Fibroblast of skin of scalp (primary cell): ENCODE measurements at regions not wholly inside any gene's neighbourhood (a gene's known extent, or its start where the extent isn't known, plus 50 kb on each side); places are given as distances from the start of the nearest gene placed in this dataset.
"Not testable (repeated sequence)": the region's sequence is repeated elsewhere in the genome, so short reads cannot be mapped to it uniquely, and the experiment has no call there.

Source experiments
- DNase-seq: peaks from one replicate; pipeline ENCODE4 v3.0.0-alpha.2; 2013

DNA sequence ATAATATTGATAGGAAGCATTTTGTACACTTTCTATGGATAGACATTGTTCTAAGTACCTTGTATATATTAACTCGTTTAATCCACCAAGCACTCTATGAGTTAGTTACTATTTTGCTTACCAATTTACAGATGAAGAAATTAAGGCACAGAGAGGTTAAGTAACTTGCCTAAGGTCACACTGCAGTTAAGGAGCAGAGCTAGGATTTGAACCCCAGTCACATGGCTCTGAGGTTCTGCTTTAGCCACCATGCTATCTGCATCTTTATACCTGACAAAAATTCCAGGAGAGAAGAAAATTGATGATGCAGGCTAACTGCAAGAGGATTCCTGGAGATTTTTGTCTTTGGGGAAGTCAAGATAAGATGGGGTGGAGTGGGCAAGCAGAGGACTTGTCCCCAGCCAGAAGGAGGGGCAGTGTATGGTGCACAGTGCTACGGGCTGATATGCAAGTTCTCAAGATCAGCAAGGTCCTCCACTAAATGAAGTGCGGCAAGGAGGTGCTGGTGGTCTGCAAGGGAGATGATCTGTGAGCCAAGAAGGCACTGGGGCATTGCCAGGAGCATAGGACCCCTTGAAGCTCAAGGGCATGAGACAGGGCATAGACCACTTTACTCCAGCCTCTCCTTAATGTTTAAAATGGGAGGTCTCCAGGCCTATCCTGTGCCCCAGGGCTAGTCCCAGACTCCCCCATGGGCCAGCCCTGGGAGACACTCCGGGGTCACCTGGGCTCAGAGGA is 430.6 kb downstream of the RPS24 start:
- no peak for DNase-seq

DNA sequence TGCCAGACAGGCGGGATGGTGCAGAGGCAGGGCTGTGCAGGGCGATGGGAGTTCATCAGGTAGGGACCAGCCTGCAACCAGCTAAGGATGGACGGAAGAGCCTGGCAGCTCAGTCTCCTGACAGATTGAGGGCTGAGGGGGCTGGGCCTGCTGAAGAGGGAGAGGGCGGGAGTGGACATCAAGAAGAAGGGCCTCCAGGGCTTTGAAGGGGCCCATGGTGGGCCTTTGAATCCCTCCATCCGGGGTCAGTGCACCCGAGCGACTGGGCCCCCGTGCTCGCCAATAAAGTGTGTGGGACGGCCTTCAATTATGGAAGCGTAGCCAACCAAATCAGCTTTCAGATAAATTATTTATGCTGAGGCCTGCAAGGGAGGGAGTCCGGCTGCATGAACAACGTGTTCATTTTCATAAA is 431.2 kb downstream of the RPS24 start:
- no peak for DNase-seq

DNA sequence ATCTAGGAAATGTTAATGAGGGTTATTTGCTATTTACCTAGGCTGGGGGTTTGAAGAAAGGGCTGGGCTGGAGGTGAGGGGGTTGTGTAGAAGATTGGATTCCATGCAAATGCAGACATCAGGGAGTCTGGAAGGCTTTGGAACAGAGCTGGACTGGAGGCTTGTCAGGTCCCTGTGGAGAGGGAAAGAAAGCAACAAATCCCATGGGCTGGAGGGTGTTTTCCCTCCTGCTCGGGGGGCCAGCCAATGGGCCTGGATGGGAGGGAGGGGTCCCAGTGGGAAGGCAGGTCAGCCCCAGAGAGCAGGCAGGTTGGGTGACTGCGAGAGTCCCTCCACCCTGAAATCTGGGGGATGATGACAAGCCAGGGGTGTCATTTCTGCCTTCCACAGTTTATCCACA is 431.8 kb downstream of the RPS24 start:
- no peak for DNase-seq

DNA sequence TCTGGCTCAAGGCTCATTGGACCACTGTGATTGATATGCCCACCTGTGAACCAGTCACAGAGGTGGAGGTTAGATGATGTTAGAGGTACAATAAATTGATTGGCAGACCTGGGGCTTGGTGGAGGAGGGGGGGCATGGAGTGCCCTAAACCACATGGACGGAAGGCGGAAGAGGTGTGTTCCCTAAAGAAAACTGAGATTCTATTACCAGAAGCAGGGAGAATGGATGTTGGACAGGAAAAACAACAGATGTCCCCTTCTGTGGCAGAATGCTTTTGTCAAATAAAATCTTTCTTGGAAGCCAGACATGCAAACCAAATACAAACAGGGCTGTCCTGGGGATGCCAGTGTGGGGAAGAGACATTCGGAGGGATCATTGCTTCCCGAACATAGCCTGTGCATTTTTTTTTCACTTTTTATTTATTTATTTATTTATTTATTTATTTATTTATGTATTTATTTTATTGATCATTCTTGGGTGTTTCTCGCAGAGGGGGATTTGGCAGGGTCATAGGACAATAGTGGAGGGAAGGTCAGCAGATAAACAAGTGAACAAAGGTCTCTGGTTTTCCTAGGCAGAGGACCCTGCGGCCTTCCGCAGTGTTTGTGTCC is 433.9 kb downstream of the RPS24 start:
- no peak for DNase-seq

DNA sequence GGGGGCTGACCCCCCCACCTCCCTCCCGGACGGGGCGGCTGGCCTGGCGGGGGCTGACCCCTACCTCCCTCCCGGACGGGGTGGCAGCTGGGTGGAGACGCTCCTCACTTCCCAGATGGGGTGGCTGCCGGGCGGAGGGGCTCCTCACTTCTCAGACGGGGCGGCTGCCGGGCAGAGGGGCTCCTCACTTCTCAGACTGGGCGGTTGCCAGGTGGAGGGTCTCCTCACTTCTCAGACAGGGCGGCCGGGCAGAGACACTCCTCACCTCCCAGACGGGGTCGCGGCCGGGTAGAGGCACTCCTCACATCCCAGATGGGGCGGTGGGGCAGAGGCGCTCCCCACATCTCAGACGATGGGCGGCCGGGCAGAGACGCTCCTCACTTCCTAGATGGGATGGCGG is 435.1 kb downstream of the RPS24 start:
- DNase-seq = not testable (repeated sequence)

DNA sequence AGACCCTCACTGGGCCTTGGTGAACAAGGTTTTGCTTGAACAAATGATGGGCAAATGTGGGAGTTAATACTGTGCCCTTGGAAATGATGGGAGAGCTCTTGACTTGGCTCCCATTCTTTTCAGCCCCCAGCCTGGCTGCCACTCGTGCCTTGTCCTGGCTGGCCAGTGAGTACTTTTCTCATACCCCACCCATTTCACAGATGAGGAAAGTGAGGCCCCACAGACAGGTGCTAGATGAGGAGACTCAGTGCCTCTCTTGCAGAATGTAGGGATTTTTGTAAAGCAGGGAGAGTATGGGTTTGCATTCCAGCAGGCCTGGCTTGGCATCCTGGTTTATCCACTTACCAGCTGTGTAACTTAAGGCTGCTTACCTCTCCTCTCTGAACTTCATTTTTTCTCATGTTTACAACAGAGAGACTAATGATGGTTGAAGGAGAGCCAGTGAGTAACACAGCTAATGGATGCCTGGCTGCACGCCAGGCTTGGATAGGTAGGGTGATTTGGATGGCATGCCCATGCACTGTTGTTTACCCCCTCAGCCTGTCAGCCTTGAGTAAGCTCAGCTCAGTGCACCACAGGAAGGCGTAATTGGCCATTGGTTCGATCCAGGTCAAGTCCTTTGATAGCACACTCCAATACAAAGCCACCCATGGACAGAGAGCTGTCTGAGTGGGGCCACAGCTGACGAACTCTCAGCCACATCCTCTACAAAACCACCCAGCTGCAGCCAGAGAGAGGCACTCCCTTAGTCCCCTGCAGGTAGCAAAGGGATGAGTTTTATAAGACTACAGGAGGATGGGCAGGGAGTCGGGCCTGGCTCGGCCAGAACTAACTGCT is 436.8 kb downstream of the RPS24 start:
- no peak for DNase-seq

DNA sequence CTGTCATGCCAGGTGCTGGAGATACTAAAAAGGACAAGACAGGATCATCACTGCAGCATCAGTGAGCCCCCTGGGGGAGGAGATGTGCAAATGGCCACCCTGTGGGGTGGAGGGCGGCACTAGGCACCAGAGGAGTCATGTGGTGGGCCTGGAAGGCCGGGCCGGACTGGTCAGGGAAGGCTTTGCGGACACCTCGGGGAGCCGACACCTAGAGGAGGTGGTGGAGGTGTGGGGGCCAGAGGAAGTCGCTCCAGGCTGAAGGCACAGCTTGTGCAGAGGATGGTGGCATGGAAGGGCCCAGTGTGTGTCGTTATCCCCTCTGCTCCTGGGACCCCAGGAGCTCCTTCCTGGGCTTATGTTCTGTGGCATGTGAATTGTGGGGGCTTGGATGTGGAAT is 437.7 kb downstream of the RPS24 start:
- DNase-seq = no peak

DNA sequence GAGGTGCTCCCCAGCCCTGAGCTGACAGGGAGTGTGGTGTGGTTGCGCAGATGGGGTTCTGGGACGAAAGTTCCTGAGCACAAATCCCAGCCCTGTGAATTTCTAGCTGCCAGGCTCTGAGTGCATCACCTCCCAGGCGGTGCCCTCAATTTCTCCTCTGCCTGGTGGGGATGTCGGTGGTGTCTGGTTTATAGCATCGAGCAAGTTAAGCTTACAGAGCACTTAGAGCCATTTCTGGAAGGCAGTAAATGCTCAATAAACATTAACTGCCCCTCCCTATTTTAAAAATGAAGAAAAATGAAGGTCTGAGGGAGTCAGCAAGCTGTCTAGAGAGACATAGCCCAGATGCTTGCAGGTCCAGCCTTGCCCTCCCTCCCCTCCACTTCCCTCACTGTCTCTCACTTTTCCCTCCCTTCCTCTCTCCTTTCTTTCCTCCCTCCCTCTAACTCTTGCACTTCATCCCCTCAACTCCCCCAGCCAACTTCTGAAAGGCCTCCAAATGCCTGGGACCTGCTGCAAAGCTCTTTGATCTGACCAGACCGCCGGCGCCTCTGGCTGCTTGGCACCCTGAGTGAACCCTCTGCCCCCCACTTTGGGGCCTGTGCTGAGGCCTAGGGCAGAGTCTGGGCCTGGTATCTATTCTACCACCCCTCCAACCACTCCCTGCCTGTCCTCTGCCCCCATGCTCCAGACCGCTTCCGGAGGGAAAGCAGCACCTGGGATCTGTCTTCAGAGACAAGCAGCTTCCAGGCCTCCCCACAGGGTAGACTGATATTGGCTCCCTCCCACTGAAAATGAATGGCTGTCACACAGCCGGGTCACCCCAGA is 438.3 kb downstream of the RPS24 start:
- no peak for DNase-seq

DNA sequence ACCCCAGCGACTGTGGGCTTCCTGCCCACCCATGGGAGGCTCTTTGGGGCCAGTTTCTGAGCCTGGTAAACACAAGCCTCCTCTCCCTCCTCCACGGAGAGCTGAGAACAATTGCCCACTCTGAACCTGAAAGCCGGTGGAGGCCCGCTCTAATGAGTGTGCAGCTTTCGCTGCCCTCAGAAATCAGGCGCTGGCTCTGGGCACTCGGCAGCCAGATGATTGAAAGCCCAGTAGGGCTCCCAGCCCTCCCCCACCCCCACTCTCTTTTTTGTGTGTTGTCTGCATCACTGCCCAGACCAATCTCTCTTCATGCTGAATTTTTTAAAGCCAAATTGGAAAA is 438.9 kb downstream of the RPS24 start:
- DNase-seq = no peak

DNA sequence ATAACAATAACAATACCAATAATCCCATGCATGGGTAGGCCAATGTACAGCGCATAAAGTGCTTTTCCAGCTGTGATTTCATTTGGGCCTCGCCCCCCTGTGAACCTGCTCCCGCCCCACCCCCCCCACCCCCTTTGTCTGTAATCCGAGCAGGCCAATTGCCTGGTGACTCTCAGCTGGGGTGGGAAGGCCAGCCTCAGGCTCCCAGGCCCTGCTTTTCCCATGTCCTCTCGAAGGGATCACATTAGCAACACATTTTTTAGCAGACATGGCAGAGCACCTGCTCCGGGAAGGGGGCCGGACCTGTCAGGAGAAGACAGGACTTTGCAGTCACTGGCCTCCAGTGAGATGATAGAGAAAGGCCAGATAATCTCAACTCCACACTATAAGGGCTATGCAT is 439.3 kb downstream of the RPS24 start:
- DNase-seq = no peak

DNA sequence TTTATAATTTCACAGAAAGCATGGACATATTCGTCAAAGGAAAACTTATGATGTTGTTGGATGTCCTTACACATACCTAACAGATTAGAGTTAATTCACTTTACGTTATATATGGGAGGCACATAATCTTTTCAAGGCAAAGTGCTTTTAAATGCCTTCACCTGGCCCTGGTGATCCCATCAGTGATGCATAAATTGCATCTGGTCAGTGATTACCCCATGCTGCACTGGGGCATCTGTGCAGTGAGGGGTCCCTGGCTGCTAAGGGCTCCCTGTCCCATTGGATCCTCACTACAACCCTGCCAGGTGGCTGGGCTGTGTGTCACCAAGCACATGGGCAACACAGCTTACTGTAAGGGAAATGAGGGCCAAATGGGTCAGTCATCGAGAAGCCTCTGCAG is 441.1 kb downstream of the RPS24 start:
- DNase-seq = no peak

DNA sequence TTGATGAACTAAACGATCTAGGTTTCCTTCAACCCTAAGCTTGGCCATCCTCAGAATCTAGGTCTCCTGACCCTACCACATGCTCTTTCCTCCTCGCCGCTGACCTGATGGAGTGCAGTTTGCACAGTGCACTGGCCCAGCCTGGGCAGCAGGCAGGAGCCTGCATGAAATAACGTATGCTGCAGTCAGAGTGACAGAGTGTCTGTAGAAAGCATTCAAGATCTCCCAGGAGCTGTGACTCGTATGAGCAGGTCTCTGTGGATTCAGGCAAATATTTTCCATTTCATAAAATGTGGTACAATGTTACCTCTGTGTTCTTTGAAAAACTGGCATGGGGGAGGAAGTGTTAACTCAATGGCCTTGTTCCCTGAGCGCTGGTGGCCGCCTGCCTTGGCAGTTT is 441.8 kb downstream of the RPS24 start:
- peak; percentile 10 for DNase-seq

DNA sequence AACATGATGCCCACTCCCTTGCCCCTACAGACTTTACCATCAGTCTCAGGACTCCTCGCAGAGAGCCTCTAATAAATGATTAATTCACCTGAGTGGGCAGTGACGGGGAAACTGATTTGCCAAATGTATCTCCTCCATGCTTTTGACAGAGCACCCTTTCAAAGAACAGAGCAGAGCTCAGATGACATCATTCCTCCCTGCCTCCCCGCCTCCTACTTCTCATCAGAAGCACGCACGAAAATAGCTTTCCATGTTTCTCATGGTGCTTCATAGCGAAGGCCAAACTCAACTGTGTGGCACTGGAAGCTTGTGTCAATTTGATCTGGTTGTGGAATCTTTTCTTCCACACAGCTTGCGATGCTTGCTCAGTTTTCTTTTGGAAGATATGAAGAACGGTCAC is 442.5 kb downstream of the RPS24 start:
- no peak for DNase-seq

DNA sequence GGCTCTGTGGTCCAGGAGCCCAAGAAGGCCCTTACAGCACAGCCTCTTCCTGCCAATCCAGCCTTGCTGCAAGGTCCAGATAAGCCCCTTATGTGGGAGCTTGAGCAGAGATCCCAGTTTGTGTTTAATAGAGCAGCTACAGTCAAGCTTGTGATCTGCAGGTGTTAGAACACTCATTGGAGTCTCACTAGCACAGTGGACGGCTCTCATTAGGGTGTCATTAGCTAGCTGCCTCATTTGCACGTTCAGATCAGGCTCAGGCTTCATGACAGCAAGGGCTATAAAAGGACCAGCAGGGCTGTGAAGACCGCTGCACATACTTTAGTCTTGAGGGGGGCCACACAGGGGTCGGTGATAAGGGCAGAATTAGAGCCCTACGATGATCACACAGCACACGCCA is 443.2 kb downstream of the RPS24 start:
- no peak for DNase-seq

DNA sequence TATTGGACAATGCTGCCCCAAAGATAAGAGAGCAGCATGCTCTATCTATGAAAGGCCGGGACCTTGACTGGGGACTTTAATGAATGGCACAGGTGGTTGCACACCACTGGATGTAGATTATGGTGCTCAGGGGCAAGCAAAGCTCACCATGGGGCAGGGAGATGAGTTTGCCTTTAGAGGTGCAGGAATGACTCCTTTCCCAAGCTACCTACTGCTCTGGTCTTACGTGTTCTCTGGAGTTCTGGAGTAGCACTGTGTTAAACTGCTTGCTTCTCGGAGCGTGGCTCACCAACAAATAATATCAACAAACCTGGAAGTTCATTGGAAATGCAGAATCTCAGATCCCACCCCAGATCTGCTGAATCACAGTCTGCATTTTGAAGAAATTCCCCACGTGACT is 445.3 kb downstream of the RPS24 start:
- no peak for DNase-seq

DNA sequence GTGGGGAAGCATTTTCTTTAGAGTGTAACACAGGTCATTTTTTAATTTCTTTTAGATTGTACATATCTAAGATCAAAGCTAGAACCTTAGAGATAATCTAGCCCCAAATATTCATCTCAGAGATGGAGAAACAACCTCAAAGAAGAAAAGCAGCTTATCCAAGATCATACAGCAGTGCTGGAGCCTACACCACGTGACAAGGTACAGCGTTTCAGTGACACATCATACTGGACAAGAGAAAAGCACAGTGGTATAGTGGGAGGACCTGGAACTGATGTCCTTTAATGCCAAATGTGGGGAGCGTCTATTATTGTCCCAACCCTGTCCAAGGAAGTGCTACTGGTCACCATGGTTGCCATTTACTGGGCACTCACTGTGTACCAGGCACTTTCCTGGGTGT is 445.8 kb downstream of the RPS24 start:
- no peak for DNase-seq

DNA sequence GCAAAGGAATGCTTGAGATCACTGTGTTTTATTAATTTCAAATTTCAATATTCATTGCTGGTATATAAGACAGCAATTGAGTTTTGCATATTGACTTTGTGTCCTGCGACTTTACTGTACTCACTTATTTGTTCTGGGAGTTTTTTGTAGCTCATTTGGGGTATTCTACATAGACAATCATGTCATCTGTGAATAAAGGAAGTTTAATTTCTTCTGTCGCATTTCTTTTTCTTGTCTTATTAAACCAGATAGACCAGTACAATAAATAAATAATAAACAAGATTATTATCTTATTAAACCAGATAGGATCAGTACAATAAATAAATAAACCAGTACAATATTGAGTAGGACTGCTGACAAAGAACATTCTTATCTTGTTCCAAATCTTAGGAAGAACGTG is 448.2 kb downstream of the RPS24 start:
- no peak for DNase-seq

DNA sequence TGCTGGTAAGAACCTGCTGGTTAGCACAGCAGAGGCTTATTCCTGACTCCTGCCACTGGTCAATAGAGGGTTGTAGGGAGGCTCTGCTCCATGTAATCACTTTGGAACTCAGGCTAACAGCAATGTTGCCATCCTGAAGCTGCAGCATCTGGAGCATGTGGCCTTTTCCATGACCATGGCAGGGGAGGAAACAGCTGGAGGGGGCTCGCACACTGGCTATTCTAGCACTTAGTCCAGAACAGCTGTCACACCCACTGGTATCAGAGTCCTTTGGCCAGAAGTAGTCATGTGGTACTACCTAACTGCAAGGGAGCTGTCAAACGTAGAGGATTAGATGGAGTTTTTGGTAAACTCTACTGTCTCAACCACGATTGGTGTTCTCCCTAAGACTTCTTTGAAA is 450.0 kb downstream of the RPS24 start:
- DNase-seq = no peak

DNA sequence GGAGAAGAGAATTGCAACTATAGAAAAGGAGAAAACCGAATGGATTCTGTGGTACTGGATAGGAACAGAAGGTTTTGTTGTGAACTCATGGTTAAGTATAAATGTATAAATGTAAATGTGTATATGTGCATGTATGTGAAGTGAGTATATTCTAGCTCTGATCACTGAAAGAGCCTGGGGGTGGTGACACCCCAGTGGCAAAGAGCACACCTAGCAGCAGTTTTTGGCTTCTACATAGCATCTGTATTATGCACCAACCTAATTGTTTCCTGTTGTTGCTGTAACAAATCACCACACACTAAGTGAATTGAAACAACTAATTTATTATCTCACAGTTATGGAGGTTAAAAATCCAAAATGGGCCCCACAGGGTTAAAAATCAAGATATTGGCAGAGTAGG is 455.4 kb downstream of the RPS24 start:
- no peak for DNase-seq

DNA sequence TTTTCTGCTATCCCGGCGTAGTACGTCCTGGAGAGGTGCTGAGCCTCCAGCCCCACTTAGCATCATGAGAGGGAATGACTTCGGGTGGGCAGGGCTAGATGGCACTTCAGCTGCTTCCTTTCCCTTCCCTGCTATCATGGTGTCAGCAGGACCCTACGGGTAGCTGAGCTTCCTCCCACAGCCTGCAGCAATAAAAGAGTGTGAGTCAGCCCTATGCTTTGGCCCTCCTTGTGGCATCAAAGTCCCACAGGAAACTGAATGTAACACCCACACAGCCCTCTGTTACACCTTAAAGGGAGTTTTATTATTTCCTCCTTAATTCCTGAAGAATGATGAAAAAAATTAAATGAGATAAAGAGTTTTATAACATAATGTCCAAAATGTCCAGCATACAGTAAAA is 458.1 kb downstream of the RPS24 start:
- DNase-seq = peak; percentile 10

DNA sequence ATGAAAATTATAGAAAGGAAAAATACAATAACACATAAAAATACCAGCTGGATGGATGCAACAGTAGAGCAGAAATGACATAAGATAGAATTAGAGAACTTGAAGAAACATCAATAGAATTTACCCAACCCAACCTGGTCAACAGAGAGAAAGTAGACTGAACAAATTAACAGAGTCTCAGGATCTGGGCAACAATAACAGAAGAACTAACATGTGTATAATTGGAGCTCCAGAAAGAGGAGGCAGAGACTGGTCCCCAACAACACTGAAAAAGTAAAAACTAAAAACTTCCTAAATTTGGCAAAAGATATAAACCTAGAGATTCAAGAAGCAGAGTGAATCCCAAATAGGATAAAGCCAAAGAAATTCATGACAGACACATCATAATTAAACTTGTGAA is 458.8 kb downstream of the RPS24 start:
- no peak for DNase-seq

DNA sequence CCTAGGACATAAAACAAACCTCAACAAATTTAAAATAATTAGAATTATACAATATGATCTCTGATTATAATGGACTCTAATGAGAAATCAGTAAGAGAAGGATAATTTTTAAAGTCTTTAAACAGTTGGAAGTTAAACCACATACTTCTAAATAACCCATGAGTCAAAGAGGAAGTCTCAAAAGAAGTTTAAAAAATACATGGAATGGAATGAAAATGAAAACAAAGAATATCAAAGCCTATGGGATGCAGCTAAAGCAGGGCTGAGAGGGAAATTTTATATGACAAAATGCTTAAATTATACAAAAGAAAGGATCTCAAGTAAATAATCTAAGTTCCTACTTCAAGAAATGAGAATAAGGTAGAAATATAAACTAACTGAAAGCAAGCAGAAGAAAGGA is 460.5 kb downstream of the RPS24 start:
- peak; percentile 38 for DNase-seq
